Fibroblast of lung (primary cell): ENCODE measurements at regions not wholly inside any gene's neighbourhood (a gene's known extent, or its start where the extent isn't known, plus 50 kb on each side); places are given as distances from the start of the nearest gene placed in this dataset.

ENCODE experiments used
- CTCF ChIP-seq, 2 donors: IDR thresholded peaks in 1 of 2; conservative IDR thresholded peaks in 1 of 2; 1 replicate in 1 of 2; 2 replicates in 1 of 2; pipeline ENCODE4 v1.5.1; 2011 to 2012; ENCODE audit warnings: low read length in 2 of 2, control low read depth in 1 of 2, inconsistent platforms in 1 of 2, low read depth in 1 of 2, mild to moderate bottlenecking in 1 of 2
- EZH2 ChIP-seq: IDR thresholded peaks from 2 replicates; pipeline ENCODE4 v1.5.1; 2012; ENCODE audit warnings: low read length, control low read depth, mild to moderate bottlenecking; ENCODE audit errors: missing control alignments

GRCh38 chr13:81726037-81726726, 1385.3 kb upstream of the SPRY2 start:
- TF ChIP-seq CTCF (conservative IDR thresholded peaks at IDR 0.05 in 1 of 2, IDR thresholded peaks at IDR 0.05 in 1 of 2; ENCODE audit: low read depth in 1 of 2, low read length in 2 of 2): no peak
- no peak for TF ChIP-seq EZH2
